ENCODE measurements at regions not wholly inside any gene's neighbourhood (a gene's known extent, or its start where the extent isn't known, plus 50 kb on each side); places are given as distances from the start of the nearest gene placed in this dataset.

DNA sequence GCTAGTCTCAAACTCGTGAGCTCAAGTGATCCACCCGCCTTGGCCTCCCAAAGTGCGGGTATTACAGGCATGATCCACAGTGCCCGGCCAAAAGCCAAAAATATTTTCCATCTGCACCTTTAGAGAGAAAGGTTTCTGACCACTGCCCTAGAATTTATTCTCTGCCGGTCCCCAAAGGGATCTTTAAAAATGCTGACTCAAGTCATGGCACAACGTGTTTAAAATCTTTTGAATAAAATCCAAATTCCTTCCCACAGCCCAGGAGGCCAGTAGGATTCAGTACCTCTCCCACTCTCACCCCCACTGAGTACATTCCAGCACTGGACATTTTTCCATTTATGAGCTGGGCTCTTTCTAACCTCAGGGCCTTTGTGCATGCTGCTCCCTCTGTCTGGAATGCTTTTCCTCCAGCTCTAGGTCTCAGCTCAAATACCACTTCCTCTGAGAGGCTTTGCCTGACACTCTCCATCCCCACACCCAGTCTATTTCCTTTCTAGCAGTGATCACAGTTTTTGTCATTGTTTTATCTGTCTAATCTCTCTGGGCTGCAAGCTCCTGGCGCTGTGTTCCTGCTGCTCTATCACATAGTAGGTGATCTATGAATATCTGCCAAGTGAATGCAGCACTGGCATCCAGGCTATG lies 502.9 kb downstream of the SHQ1 start:
- Histone ChIP-seq H3K27me3 (ENCODE audit: insufficient read depth, low read length) (no peaks in the 10 kb centered on the region), H3K27ac (ENCODE audit: low read depth, low read length) (no peak overlapping the region), H3K36me3 (ENCODE audit: insufficient read depth, low read length) (no peaks in the 10 kb centered on the region), H3K9ac (ENCODE audit: low read length) (no peak overlapping the region), H3K79me2 (ENCODE audit: insufficient read depth, low read length) (no peaks in the 10 kb centered on the region), H3K4me2 (ENCODE audit: low read length) (peak overlapping the region; percentile 6), H4K20me1 (ENCODE audit: insufficient read depth, low read length) (no peaks in the 10 kb centered on the region), H2AFZ (ENCODE audit: low read depth, low read length) (no peak overlapping the region), H3K4me3 (ENCODE audit: insufficient read depth, low read depth, low read length) (no peak overlapping the region), H3K4me1 (ENCODE audit: insufficient read depth, low read length) (peaks cover 50% of the 10 kb centered on the region), H3K9me3 (ENCODE audit: insufficient read depth, low read depth, low read length) (no peaks in the 10 kb centered on the region)
- FAIRE-seq (peak; percentile 17), DNase-seq (ENCODE audit: low read depth) (peak; percentile 65)
- peaks cover 15% of the 10 kb centered on the region for H3K4me1 Mint-ChIP-seq (ENCODE audit: low read depth, unreplicated experiment)
- H3K36me3 Mint-ChIP-seq (ENCODE audit: low read depth, unreplicated experiment), result no peaks in the 10 kb centered on the region
- no peaks in the 10 kb centered on the region for H3K9me3 Mint-ChIP-seq (ENCODE audit: unreplicated experiment)
- no peaks in the 10 kb centered on the region for H3K27me3 Mint-ChIP-seq (ENCODE audit: low read depth, unreplicated experiment)
- H3K4me3 Mint-ChIP-seq (ENCODE audit: unreplicated experiment), result no peak overlapping the region
- H3K27ac Mint-ChIP-seq (ENCODE audit: unreplicated experiment), result peak overlapping the region; percentile 53
- TF ChIP-seq EZH2 (IDR thresholded peaks at IDR 0.05; ENCODE audit: insufficient read depth, low read length), result no peak
- TF ChIP-seq, protein P1, sequence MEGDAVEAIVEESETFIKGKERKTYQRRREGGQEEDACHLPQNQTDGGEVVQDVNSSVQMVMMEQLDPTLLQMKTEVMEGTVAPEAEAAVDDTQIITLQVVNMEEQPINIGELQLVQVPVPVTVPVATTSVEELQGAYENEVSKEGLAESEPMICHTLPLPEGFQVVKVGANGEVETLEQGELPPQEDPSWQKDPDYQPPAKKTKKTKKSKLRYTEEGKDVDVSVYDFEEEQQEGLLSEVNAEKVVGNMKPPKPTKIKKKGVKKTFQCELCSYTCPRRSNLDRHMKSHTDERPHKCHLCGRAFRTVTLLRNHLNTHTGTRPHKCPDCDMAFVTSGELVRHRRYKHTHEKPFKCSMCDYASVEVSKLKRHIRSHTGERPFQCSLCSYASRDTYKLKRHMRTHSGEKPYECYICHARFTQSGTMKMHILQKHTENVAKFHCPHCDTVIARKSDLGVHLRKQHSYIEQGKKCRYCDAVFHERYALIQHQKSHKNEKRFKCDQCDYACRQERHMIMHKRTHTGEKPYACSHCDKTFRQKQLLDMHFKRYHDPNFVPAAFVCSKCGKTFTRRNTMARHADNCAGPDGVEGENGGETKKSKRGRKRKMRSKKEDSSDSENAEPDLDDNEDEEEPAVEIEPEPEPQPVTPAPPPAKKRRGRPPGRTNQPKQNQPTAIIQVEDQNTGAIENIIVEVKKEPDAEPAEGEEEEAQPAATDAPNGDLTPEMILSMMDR (IDR thresholded peaks at IDR 0.05; ENCODE audit: insufficient read depth, low read depth, low read length), result no peak

DNA sequence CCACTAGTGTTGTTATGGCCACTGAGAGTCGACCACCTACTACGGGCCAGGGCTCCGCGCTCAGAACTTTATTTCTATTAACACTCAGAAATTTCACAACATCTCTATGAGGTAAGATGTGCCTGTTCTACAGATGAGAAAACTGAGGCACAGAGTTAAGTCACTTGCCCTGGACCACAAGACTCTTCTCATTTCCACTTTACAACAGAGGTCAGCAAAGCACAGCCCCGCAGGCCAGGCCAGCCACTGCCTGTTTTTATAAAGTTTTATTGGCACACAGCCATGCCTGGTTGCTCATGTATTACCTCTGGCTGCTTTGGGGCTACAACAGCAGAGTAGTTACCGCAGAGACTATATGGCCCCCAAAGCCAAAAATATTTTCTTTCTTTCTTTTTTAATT lies 503.6 kb downstream of the SHQ1 start:
- no peaks in the 10 kb centered on the region for H3K36me3 Mint-ChIP-seq (ENCODE audit: low read depth, unreplicated experiment)
- H3K9me3 Mint-ChIP-seq (ENCODE audit: unreplicated experiment), result no peaks in the 10 kb centered on the region
- no peak overlapping the region for H2AFZ ChIP-seq (ENCODE audit: low read depth, low read length)
- no peaks in the 10 kb centered on the region for H3K36me3 ChIP-seq (ENCODE audit: insufficient read depth, low read length)
- no peak overlapping the region for H3K4me3 ChIP-seq (ENCODE audit: insufficient read depth, low read depth, low read length)
- no peaks in the 10 kb centered on the region for H3K79me2 ChIP-seq (ENCODE audit: insufficient read depth, low read length)
- no peak overlapping the region for H3K27ac ChIP-seq (ENCODE audit: low read depth, low read length)
- no peak overlapping the region for H3K4me3 Mint-ChIP-seq (ENCODE audit: unreplicated experiment)
- no peak for DNase-seq (ENCODE audit: low read depth)
- no peaks in the 10 kb centered on the region for H4K20me1 ChIP-seq (ENCODE audit: insufficient read depth, low read length)
- no peaks in the 10 kb centered on the region for H3K9me3 ChIP-seq (ENCODE audit: insufficient read depth, low read depth, low read length)
- H3K27ac Mint-ChIP-seq (ENCODE audit: unreplicated experiment), result no peak overlapping the region
- peaks cover 51% of the 10 kb centered on the region for H3K4me1 ChIP-seq (ENCODE audit: insufficient read depth, low read length)
- peaks cover 15% of the 10 kb centered on the region for H3K4me1 Mint-ChIP-seq (ENCODE audit: low read depth, unreplicated experiment)
- TF ChIP-seq, protein P1 (IDR thresholded peaks at IDR 0.05; ENCODE audit: insufficient read depth, low read depth, low read length), result no peak
- no peak for TF ChIP-seq EZH2 (IDR thresholded peaks at IDR 0.05; ENCODE audit: insufficient read depth, low read length)
- no peaks in the 10 kb centered on the region for H3K27me3 Mint-ChIP-seq (ENCODE audit: low read depth, unreplicated experiment)
- no peaks in the 10 kb centered on the region for H3K27me3 ChIP-seq (ENCODE audit: insufficient read depth, low read length)
- no peak overlapping the region for H3K4me2 ChIP-seq (ENCODE audit: low read length)
- no peak overlapping the region for H3K9ac ChIP-seq (ENCODE audit: low read length)
- FAIRE-seq, result no peak

DNA sequence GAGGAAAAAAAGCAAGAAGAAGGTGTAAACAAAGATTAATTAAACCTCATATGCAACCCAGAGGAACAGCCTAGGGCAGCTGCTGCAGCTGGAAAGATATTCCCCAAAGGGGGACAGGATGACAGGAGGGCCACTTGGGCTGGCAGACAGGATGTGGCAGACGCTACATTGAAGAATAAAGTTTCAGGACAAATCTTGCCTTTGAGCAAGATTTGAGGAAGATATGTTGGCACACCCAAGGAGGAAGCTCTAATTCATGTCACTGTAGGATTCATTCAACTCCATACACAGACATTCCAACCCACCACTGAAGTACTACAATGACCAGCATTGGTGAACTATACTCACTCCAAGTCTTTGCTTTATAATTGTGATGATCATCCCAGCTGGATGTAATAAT lies 504.0 kb downstream of the SHQ1 start:
- no peak overlapping the region for H3K4me3 Mint-ChIP-seq (ENCODE audit: unreplicated experiment)

More for the DNA sequence above, 504.0 kb downstream of the SHQ1 start:
- H3K27ac ChIP-seq (ENCODE audit: low read depth, low read length), result no peak overlapping the region
- no peak overlapping the region for H3K4me3 ChIP-seq (ENCODE audit: insufficient read depth, low read depth, low read length)
- Mint-ChIP-seq H3K27me3 (ENCODE audit: low read depth, unreplicated experiment) (no peaks in the 10 kb centered on the region), H3K9me3 (ENCODE audit: unreplicated experiment) (no peaks in the 10 kb centered on the region), H3K27ac (ENCODE audit: unreplicated experiment) (no peak overlapping the region), H3K36me3 (ENCODE audit: low read depth, unreplicated experiment) (no peaks in the 10 kb centered on the region), H3K4me1 (ENCODE audit: low read depth, unreplicated experiment) (peaks cover 15% of the 10 kb centered on the region)
- FAIRE-seq (no peak), DNase-seq (ENCODE audit: low read depth) (no peak)
- no peaks in the 10 kb centered on the region for H3K27me3 ChIP-seq (ENCODE audit: insufficient read depth, low read length)
- no peaks in the 10 kb centered on the region for H4K20me1 ChIP-seq (ENCODE audit: insufficient read depth, low read length)
- no peak overlapping the region for H2AFZ ChIP-seq (ENCODE audit: low read depth, low read length)
- no peaks in the 10 kb centered on the region for H3K79me2 ChIP-seq (ENCODE audit: insufficient read depth, low read length)
- peaks cover 4% of the 10 kb centered on the region for H3K9me3 ChIP-seq (ENCODE audit: insufficient read depth, low read depth, low read length)
- H3K4me1 ChIP-seq (ENCODE audit: insufficient read depth, low read length), result peaks cover 55% of the 10 kb centered on the region
- no peak overlapping the region for H3K4me2 ChIP-seq (ENCODE audit: low read length)
- no peaks in the 10 kb centered on the region for H3K36me3 ChIP-seq (ENCODE audit: insufficient read depth, low read length)
- TF ChIP-seq, protein P1 (IDR thresholded peaks at IDR 0.05; ENCODE audit: insufficient read depth, low read depth, low read length), result no peak
- no peak for TF ChIP-seq EZH2 (IDR thresholded peaks at IDR 0.05; ENCODE audit: insufficient read depth, low read length)
- no peak overlapping the region for H3K9ac ChIP-seq (ENCODE audit: low read length)

All from astrocyte (in vitro differentiated cells and primary cell).